Mammary epithelial cell (primary cell): ENCODE measurements at regions not wholly inside any gene's neighbourhood (a gene's known extent, or its start where the extent isn't known, plus 50 kb on each side); places are given as distances from the start of the nearest gene placed in this dataset.

Source experiments
- EZH2 ChIP-seq: IDR thresholded peaks from 2 replicates; pipeline ENCODE4 v1.6.1; 2012; ENCODE audit warnings: low read length, inconsistent platforms, borderline replicate concordance
- TF ChIP-seq, protein P1 (sequence below), 2 donors: IDR thresholded peaks in 1 of 2; conservative IDR thresholded peaks in 1 of 2; 2 replicates each; pipeline ENCODE4 v1.5.1; 2011 to 2012; ENCODE audit warnings: inconsistent platforms in 2 of 2, low read length in 2 of 2, mild to moderate bottlenecking in 2 of 2, control low read depth in 1 of 2, low read depth in 1 of 2; ENCODE audit not compliant: insufficient read depth in 1 of 2; ENCODE audit errors: extremely low read depth in 1 of 2

GRCh38 chr12:25771041-25771440 is 187.4 kb upstream of the RASSF8 start:
- TF ChIP-seq, protein P1, sequence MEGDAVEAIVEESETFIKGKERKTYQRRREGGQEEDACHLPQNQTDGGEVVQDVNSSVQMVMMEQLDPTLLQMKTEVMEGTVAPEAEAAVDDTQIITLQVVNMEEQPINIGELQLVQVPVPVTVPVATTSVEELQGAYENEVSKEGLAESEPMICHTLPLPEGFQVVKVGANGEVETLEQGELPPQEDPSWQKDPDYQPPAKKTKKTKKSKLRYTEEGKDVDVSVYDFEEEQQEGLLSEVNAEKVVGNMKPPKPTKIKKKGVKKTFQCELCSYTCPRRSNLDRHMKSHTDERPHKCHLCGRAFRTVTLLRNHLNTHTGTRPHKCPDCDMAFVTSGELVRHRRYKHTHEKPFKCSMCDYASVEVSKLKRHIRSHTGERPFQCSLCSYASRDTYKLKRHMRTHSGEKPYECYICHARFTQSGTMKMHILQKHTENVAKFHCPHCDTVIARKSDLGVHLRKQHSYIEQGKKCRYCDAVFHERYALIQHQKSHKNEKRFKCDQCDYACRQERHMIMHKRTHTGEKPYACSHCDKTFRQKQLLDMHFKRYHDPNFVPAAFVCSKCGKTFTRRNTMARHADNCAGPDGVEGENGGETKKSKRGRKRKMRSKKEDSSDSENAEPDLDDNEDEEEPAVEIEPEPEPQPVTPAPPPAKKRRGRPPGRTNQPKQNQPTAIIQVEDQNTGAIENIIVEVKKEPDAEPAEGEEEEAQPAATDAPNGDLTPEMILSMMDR (conservative IDR thresholded peaks at IDR 0.05 in 1 of 2, IDR thresholded peaks at IDR 0.05 in 1 of 2; ENCODE audit: extremely low read depth in 1 of 2, insufficient read depth in 1 of 2, low read depth in 1 of 2, low read length in 2 of 2) = no peak
- no peak for TF ChIP-seq EZH2
